ACC112 (cell line): ENCODE measurements at regions not wholly inside any gene's neighbourhood (a gene's known extent, or its start where the extent isn't known, plus 50 kb on each side); places are given as distances from the start of the nearest gene placed in this dataset.
"Not testable (repeated sequence)": the region's sequence is repeated elsewhere in the genome, so short reads cannot be mapped to it uniquely, and the experiment has no call there.

Experiments
- H2AFZ ChIP-seq: fragments of 200-600 bp; sonication (generic); one replicate; pipeline ENCODE4 v1.6.0; 2017; ENCODE audit warnings: antibody characterized with exemption, low read length; ENCODE audit not compliant: unreplicated experiment
- H3K27ac ChIP-seq: fragments of 200-600 bp; sonication (generic); 2 replicates; pipeline ENCODE4 v1.5.1; 2014; ENCODE audit warnings: low read depth, mild to moderate bottlenecking, antibody characterized with exemption, low read length, moderate library complexity
- H3K27me3 ChIP-seq: fragments of 200-600 bp; sonication (generic); 2 replicates; pipeline ENCODE4 v1.6.1; 2014; ENCODE audit warnings: mild to moderate bottlenecking, antibody characterized with exemption, low read length, moderate library complexity, mixed read lengths; ENCODE audit not compliant: insufficient read depth
- H3K36me3 ChIP-seq: fragments of 200-600 bp; sonication (generic); 2 replicates; pipeline ENCODE4 v1.6.1; 2016; ENCODE audit warnings: mild to moderate bottlenecking, antibody characterized with exemption, low read length, moderate library complexity, mixed read lengths; ENCODE audit not compliant: insufficient read depth
- H3K4me1 ChIP-seq: fragments of 200-600 bp; sonication (generic); one replicate; pipeline ENCODE4 v1.6.1; 2016; ENCODE audit warnings: low read length, mixed read lengths; ENCODE audit not compliant: insufficient read depth, unreplicated experiment, control insufficient read depth
- H3K4me3 ChIP-seq: fragments of 200-600 bp; sonication (generic); 2 replicates; pipeline ENCODE4 v1.5.1; 2014; ENCODE audit warnings: mild to moderate bottlenecking, low read depth, low read length
- H3K79me2 ChIP-seq: fragments of 200-600 bp; sonication (generic); one replicate; pipeline ENCODE4 v1.6.0; 2016; ENCODE audit warnings: low read length; ENCODE audit not compliant: control insufficient read depth, unreplicated experiment, insufficient read depth

- not testable (repeated sequence) for H3K36me3 ChIP-seq, H3K4me3 ChIP-seq, H3K27me3 ChIP-seq, H2AFZ ChIP-seq, H3K79me2 ChIP-seq, H3K4me1 ChIP-seq, H3K27ac ChIP-seq
Observed at GRCh38 chr3:159261333-159261732, 459.5 kb downstream of the MFSD1 start.

DNA sequence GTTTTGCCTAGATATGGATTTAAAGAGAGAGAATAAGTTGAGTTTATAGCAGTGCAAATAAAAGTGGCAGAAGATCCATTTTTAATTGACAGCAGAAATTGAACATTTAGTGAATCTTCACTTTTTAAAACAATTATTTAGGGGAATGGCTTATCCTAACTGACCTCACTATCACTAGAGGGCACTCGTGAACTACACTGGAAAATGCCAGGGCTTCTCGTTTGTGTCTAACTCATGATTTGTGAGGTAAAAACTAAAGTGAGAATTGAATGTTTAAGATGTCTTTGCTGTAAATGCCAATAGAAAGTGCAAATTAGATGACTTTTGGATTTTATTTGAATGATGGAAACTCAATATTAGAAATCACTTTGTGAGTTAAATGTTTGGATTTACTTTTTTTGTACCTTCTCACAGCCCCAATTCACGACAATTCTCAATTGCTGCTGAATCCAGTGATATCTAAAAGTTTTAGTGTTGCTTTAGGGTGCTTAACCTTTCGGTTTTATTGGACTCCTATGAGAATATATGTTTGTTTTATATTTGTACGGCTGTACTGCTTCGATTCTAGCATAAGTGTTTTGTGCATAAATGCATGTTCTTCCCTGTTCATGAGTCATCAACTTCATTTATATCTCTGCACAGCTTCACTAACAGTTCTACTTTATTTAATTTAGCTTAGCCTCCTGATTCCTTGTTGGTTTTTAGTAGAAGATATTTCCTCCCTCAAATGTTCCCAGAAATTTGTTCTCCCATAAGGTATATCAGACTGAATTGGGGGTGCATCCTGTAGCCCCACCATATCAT is 462.1 kb downstream of the MFSD1 start:
- no peak overlapping the region for H3K4me3 ChIP-seq
- H3K36me3 ChIP-seq: no peaks in the 10 kb centered on the region
- no peaks in the 10 kb centered on the region for H3K4me1 ChIP-seq
- H3K27ac ChIP-seq: no peak overlapping the region
- no peaks in the 10 kb centered on the region for H3K79me2 ChIP-seq
- H3K27me3 ChIP-seq: no peaks in the 10 kb centered on the region
- H2AFZ ChIP-seq: no peak overlapping the region

GRCh38 chr3:159265705-159266104 is 463.9 kb downstream of the MFSD1 start:
- Histone ChIP-seq H3K4me1 (no peaks in the 10 kb centered on the region), H3K27ac (no peak overlapping the region), H3K27me3 (no peaks in the 10 kb centered on the region), H3K79me2 (no peaks in the 10 kb centered on the region), H3K36me3 (no peaks in the 10 kb centered on the region), H2AFZ (no peak overlapping the region), H3K4me3 (no peak overlapping the region)

- Histone ChIP-seq H3K4me1 (no peaks in the 10 kb centered on the region), H3K79me2 (no peaks in the 10 kb centered on the region), H3K27ac (no peak overlapping the region), H3K27me3 (no peaks in the 10 kb centered on the region), H3K4me3 (no peak overlapping the region), H3K36me3 (no peaks in the 10 kb centered on the region), H2AFZ (no peak overlapping the region)
Observed at GRCh38 chr3:159266779-159267178, 464.9 kb downstream of the MFSD1 start.

- Histone ChIP-seq H3K27me3 (no peaks in the 10 kb centered on the region), H2AFZ (no peak overlapping the region), H3K36me3 (no peaks in the 10 kb centered on the region), H3K27ac (no peak overlapping the region), H3K4me1 (no peaks in the 10 kb centered on the region), H3K79me2 (no peaks in the 10 kb centered on the region), H3K4me3 (no peak overlapping the region)
Observed at GRCh38 chr3:159271799-159272512, 470.1 kb downstream of the MFSD1 start.

DNA sequence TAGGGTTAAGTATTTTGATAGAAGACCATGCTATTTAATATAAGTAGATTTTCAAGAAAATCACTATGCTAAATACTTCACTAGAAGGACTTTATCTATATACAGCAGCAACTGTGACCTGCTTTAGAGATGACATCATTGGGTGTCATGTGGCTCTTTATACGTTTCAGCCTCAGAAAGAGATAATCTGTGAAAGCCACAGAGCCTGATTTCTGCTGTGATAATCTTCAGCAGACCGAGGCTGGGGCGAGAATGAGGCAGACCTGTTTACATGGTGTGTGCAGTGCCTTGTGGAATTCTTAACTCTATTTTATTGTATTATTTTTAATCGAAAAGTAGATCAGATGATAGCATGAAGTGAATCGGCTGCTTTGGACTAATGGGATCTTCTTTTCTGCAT is 471.2 kb downstream of the MFSD1 start:
- no peaks in the 10 kb centered on the region for H3K4me1 ChIP-seq
- no peaks in the 10 kb centered on the region for H3K36me3 ChIP-seq
- no peak overlapping the region for H2AFZ ChIP-seq
- no peaks in the 10 kb centered on the region for H3K79me2 ChIP-seq
- H3K4me3 ChIP-seq: no peak overlapping the region
- no peaks in the 10 kb centered on the region for H3K27me3 ChIP-seq
- H3K27ac ChIP-seq: no peak overlapping the region

GRCh38 chr3:159273608-159274007 is 471.8 kb downstream of the MFSD1 start:
- Histone ChIP-seq H3K4me1 (no peaks in the 10 kb centered on the region), H3K27ac (no peak overlapping the region), H3K36me3 (no peaks in the 10 kb centered on the region), H3K4me3 (no peak overlapping the region), H3K79me2 (no peaks in the 10 kb centered on the region), H3K27me3 (no peaks in the 10 kb centered on the region), H2AFZ (no peak overlapping the region)

DNA sequence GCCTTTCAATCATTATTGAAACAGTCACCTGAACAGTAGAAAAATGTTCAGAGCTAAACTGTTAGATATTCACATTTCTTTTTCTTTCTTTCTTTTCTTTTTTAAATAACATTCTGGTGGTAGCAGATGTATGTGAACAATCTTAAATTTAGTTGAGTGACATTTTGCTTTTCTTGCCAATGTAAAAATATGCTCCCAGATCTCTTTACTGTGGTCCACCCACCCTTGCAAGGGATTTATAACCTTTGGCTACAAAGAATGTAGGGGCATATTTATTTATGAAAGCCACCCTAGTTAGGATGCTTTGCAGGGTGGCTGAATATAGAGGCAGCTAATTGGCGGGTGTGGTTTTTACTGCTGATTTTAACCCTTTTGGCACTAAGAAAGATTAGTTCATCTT is 473.9 kb downstream of the MFSD1 start:
- H3K27ac ChIP-seq: no peak overlapping the region
- H3K36me3 ChIP-seq: no peaks in the 10 kb centered on the region
- no peaks in the 10 kb centered on the region for H3K27me3 ChIP-seq
- H3K4me1 ChIP-seq: peaks cover 7% of the 10 kb centered on the region
- H3K79me2 ChIP-seq: no peaks in the 10 kb centered on the region
- no peak overlapping the region for H2AFZ ChIP-seq
- no peak overlapping the region for H3K4me3 ChIP-seq

DNA sequence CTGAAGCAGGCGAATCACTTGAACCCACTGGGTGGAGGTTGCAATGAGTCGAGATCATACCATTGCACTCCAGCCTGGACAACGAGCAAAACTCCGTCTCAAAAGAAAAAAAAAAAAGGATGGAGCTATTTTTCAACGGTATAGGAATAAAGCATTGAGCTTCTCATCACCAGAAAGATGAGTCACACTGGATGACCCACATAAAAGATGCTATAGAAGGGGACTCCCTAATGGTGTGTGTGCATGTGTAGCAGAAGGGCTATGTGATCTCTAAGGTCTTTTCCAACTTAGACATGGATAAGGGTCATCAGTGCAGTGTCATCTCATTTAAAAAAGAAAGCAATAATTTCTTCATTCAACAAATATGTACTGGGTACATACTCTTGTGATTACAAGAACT is 476.0 kb downstream of the MFSD1 start:
- H3K4me1 ChIP-seq: peaks cover 7% of the 10 kb centered on the region
- no peak overlapping the region for H3K27ac ChIP-seq
- H2AFZ ChIP-seq: no peak overlapping the region
- H3K79me2 ChIP-seq: no peaks in the 10 kb centered on the region
- no peaks in the 10 kb centered on the region for H3K27me3 ChIP-seq
- H3K36me3 ChIP-seq: no peaks in the 10 kb centered on the region
- H3K4me3 ChIP-seq: no peak overlapping the region

- H3K27ac ChIP-seq: no peak overlapping the region
- H2AFZ ChIP-seq: no peak overlapping the region
- no peaks in the 10 kb centered on the region for H3K27me3 ChIP-seq
- H3K36me3 ChIP-seq: no peaks in the 10 kb centered on the region
- no peak overlapping the region for H3K4me3 ChIP-seq
- no peaks in the 10 kb centered on the region for H3K79me2 ChIP-seq
- peaks cover 7% of the 10 kb centered on the region for H3K4me1 ChIP-seq
Observed at GRCh38 chr3:159280386-159281191, 478.7 kb downstream of the MFSD1 start.
